Stimulated activated CD4-positive, alpha-beta T cell treated with anti-CD3 and anti-CD28 coated beads, Interleukin-1b, Interleukin-23, amount 100 ng/mL, for 24 hours (primary cell): ENCODE measurements at regions not wholly inside any gene's neighbourhood (a gene's known extent, or its start where the extent isn't known, plus 50 kb on each side); places are given as distances from the start of the nearest gene placed in this dataset.
"Not testable (repeated sequence)": the region's sequence is repeated elsewhere in the genome, so short reads cannot be mapped to it uniquely, and the experiment has no call there.

Experiments
- DNase-seq, 4 experiments: peaks; one replicate each; pipeline ENCODE4 v3.0.0-alpha.2; 2020; ENCODE audit warnings: low read depth in 4 of 4, low spot score in 1 of 4

GRCh38 chr22:46026899-46027210 lies 49.9 kb upstream of the WNT7B start:
- no peak for DNase-seq

- no peak for DNase-seq
These were observed 50.5 kb upstream of the WNT7B start for GRCh38 chr22:46027211-46028105.

GRCh38 chr22:46028106-46028991 lies 51.4 kb upstream of the WNT7B start:
- DNase-seq: no peak

DNA sequence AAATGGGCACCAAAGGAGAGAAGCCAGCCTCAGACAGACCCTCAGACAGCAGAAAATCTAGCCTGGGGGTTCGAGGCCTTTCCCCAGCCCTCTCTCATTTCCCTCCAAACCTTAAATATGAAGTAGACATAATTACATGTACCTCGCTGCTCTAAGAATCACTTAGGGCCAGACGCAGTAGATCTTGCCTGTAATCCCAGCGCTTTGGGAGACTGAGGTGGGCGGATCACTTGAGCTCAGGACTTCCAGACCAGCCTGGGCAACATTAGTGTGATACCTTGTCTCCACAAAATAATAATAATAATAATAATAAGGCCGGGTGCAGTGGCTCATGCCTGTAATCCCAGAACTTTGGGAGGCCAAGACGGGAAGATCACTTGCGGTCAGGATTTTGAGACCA lies 52.1 kb upstream of the WNT7B start:
- no peak for DNase-seq

GRCh38 chr22:46029574-46030200 lies 52.7 kb upstream of the WNT7B start:
- DNase-seq: no peak

DNA sequence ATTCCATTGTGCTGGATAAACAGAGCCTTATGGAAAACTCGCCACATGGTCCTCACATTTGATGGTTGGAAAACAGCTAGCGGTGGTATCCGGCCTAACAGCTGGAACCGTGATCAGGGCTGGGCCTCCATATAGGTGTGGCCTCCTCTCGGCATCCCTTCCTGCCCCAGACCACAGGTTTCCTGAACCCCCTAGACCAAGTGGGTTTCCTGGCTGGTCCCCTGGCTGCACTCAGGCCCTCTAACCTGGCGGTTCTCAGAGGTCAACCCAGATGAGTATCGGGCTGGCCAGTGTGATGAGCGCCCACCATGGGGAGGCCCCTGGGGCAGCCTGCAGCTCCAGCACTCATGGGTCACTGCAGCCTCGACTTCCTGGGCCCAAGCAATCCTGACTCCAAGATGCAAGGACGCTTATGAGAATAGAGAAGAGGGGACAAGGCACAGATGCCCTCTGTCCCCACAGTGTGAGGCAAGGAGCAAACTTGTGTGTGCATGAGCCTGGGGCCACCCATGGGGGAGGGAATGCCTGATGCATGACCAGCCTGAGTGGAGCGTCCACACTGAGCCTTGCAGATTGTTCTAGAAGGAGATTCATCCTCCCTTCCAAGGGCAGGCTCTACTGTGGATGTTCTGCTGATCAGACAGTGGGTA lies 53.4 kb upstream of the WNT7B start:
- no peak for DNase-seq

- DNase-seq: no peak
These were observed 54.1 kb upstream of the WNT7B start for GRCh38 chr22:46031066-46031465.

DNA sequence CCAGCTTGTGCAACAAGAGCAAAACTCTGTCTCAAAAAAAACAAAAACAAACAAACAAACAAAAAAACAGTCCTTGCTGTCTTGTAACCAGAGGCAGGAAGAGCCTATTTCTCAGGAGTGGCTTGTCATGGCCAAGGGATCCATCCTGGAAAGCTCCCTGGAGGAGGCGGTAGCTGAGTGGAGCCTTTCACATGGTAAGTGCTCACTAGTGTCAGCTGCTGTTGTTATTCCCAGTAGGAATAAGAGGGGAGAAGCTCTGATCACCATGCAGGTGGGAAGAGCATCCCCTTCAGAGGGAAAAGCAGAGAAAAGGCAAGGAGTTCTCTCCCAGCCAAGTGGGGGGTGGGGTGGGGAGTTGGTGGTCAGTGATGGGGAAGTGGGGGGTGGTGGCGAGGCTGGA lies 54.6 kb upstream of the WNT7B start:
- no peak for DNase-seq

DNA sequence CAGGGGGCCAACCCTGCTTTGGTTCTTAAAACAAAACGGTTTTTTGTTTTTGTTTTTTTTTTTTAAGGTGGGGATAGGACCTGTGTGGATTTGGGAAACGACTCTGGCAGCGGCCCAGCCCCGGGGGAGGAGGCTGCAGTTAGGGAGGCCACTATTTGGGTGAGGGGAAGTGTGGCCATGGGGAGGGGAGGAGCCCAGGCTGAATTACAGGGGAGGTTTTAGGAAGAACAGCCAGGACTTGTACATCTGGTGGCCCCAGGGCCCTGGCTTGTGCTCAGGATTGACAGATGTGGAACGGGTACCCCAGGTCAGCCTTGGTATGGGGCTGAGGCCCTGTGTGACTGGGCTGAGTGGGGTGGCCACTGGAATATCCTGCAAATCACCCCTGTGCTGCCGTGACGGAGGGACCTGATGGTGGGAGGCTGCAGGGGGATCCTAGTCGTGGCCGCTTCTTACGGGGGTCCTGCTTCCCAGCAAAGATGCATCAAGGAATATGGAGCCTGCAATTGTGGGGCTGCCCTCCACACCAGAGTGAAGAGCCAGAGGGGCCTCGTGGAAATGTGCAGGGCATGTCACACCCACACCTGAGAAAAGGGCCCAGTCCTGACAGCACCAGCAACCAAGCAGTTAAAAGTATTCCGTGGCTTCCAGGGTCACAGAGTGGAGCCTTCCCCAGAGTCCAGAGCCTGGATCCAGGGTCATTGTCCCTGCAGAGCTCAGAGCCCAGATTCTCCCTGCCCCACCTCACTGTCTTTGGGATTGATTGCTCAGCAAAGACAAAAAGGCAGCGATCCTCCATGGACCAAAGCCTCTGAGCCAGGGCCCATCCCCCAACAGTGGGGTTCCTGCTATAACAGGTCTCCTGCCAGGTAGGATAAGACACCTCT lies 55.2 kb upstream of the WNT7B start:
- no peak for DNase-seq

GRCh38 chr22:46033256-46034200 lies 56.6 kb upstream of the WNT7B start:
- DNase-seq: no peak

DNA sequence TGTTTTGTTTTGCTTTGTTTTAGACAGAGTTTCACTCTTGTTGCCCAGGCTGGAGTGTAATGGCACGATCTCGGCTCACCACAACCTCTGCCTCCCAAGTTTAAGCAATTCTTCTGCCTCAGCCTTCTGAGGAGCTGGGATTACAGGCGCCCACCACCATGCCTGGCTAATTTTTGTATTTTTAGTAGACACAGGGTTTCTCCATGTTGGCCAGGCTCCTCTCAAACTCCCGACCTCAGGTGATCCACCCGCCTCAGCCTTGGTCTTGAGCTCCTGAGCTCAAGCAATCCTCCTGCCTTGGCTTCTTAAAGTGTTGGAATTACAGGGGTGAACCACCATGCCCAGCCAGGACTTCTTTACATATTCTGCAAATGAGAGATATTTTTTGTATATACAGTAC lies 57.5 kb upstream of the WNT7B start:
- DNase-seq: not testable (repeated sequence)

GRCh38 chr22:46035380-46035741 lies 58.4 kb upstream of the WNT7B start:
- no peak for DNase-seq

DNA sequence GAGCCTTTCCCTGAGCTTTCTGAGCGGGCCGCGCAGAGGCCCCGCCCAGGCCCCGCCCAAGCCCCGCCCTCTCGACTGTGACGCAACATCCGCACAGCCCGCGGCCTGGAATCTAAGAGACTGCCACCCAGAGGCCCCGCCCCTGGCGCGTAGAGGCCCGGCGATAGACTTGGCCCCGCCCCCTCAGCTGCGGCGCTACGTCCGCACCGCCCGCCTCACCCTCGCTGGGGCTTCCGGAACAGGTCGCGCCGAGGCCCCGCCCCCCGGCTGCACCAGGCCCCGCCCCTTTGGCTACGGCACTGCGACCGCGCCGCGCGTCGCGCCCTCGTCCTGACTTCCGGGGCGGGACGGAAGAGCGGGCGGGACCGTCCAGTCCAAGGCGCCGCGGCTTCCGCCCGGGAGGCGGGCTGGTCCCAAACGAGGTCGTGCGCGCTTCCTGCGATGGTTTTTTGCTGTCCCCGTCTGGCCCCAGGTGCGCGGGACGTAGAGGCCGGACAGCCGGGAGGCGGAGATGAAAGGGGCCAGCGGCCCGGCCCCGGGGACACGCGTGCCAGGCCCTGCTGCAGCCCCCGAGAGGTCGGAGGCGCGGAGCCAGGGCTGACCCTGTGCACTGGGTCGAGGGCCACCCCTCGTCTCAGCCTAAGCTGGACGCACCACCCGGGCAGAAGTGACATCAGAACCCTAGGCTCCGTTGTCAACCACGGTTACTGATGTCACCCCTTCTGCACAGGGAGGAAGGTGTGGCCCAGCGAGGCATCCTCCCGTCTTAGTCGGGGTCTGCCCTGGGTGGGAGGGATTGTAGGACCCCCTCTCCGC lies 59.0 kb upstream of the WNT7B start:
- DNase-seq: peak; percentile 99 to 100 (median 100)

DNA sequence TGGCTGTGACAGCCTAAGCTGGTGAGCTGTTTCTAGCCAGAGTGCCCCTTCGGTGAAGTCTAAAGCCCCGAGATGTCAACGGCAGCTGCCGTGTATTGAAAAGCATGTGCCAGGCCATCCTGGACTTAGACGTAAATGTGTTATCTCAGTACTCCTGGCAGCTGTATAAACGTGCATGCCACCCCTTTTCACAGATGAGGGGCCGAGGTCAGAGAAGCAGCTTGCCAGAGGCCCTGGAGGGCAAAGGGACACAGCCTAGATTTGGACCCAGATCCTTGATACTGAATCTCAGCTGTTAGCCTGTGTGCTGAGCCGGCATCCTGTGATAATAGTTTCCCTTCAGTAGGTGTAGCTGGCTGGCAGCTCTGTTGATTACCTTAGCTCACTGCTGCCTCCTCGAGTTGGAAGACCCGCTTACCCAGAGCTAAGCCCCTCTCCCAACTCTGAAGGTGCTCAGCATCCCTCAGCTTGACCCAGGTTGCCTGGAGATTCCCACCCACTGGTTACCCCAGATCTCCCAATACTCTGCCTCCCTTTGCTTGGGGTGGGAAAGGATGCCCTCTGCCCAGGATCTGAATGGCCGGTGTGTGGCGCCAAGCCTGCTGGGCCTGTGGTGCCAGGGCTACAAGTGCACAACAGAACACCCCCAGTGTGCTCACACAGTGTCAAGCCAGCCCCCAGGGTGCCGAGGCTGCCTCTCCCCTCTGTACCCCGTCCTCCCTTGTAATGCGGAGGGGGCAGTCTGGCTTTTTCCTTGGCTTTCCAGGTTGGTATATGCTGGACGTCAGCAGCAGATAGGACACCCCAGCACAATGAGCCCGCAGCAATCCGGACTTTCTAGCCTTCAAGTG lies 59.8 kb upstream of the WNT7B start:
- DNase-seq: no peak

DNA sequence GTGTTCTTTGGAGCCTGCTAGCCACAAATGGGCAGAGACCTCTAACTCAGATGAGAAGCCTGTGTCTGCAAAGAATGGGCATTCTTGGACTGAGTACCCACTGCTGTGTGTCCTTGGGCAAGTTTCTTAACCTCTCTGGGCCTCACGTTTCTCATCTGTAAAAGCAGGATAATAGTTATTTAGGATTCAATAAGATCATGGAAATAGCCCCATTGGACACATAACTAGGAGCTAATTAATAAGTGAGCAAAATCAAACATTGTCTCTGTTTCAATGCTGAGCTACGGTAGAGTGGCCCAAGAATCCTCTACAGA lies 61.2 kb upstream of the WNT7B start:
- DNase-seq: no peak

DNA sequence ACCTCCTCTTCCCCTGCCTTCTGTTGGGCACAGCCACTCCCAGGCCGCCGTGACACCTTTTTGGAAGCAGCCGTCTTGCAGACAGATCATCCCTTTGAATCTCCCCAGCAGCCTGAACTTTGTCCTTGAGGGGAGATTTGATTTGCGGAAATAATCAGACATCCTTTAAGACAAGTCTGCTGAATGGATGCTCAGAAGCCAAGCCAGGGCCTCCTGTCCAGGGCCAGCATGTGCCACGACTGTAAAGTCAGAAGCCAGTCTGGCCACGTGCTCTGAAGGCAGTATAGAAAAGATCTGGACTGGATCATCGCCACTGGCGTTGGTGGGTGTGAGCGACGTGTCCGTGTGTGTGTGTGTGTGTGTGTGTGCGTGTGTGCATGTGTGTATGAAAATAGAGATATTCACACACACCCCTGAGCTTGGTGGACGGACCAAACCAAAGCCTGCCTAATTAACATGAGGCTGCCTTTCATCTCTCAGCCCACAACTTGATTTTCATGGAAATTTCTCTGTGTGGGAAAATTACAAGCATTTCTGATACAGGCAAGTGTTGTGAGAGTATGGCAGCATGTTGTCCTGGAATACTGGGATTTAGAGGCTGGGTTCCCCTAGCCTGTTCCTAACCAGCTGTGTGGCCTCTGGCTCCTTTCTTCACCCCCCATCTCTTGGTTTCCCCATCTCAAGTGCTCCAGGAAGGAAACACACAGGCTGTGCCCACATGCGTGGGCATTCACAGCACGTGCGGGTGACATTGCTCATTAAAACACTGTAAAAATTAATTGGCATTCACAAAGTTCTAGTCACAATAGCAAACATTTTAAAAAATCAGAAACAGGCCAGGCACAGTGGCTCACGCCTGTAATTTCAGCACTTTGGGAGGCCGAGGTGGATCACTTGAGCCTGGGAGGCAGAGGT lies 61.8 kb upstream of the WNT7B start:
- no peak for DNase-seq

DNA sequence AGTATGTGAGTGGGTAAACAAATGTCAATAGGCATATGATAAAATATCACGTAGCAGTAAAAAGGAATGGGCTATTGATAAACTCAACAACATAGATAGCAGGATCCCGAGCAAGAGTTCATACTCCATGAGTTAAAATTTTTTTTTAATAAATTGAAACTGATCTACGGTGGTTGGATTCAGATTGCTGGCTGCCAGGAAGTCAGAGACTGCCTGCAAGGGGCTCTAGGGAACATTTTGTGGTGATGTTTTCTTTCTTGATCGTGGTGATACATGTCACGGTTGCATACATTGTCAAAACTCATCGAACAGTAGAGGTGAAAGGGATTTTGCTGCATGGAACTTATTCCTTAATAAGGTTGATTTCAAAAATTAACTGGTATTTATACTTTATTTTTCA lies 62.6 kb upstream of the WNT7B start:
- DNase-seq: no peak
